IPS DF 4.7 (cell line): ENCODE measurements at regions not wholly inside any gene's neighbourhood (a gene's known extent, or its start where the extent isn't known, plus 50 kb on each side); places are given as distances from the start of the nearest gene placed in this dataset.

Experiments used
- DNase-seq: peaks from one replicate; pipeline ENCODE4 v3.0.0-alpha.2; 2013; ENCODE audit warnings: low spot score; ENCODE audit errors: extremely low read depth

- DNase-seq = no peak
Measured at GRCh38 chr10:125283836-125284614, 123.7 kb upstream of the CTBP2 start.

- no peak for DNase-seq
Measured at GRCh38 chr10:125283191-125283835, 123.0 kb upstream of the CTBP2 start.

- no peak for DNase-seq
Measured at GRCh38 chr10:125281091-125281490, 120.7 kb upstream of the CTBP2 start.

GRCh38 chr10:125276133-125276532 is 115.8 kb upstream of the CTBP2 start:
- DNase-seq = no peak

- DNase-seq = no peak
Measured at GRCh38 chr10:125274961-125275360, 114.6 kb upstream of the CTBP2 start.

- no peak for DNase-seq
Measured at GRCh38 chr10:125273023-125273422, 112.7 kb upstream of the CTBP2 start.

GRCh38 chr10:125269716-125270115 is 109.4 kb upstream of the CTBP2 start:
- DNase-seq = no peak

- DNase-seq = no peak
Measured at GRCh38 chr10:125266966-125267365, 106.6 kb upstream of the CTBP2 start.

GRCh38 chr10:125266541-125266940 is 106.2 kb upstream of the CTBP2 start:
- DNase-seq = no peak

- no peak for DNase-seq
Measured at GRCh38 chr10:125265579-125265955, 105.2 kb upstream of the CTBP2 start.

GRCh38 chr10:125264757-125265578 is 104.6 kb upstream of the CTBP2 start:
- no peak for DNase-seq

- DNase-seq = no peak
Measured at GRCh38 chr10:125264091-125264490, 103.7 kb upstream of the CTBP2 start.

GRCh38 chr10:125263551-125263950 is 103.2 kb upstream of the CTBP2 start:
- DNase-seq = no peak

GRCh38 chr10:125262920-125263319 is 102.6 kb upstream of the CTBP2 start:
- DNase-seq = no peak

- DNase-seq = no peak
Measured at GRCh38 chr10:125262409-125262808, 102.0 kb upstream of the CTBP2 start.

- no peak for DNase-seq
Measured at GRCh38 chr10:125261491-125262186, 101.3 kb upstream of the CTBP2 start.

- DNase-seq = no peak
Measured at GRCh38 chr10:125260260-125260659, 99.9 kb upstream of the CTBP2 start.

- no peak for DNase-seq
Measured at GRCh38 chr10:125259651-125260050, 99.3 kb upstream of the CTBP2 start.

- DNase-seq = no peak
Measured at GRCh38 chr10:125258676-125259075, 98.3 kb upstream of the CTBP2 start.

GRCh38 chr10:125257521-125258108 is 97.3 kb upstream of the CTBP2 start:
- no peak for DNase-seq

GRCh38 chr10:125256026-125256425 is 95.7 kb upstream of the CTBP2 start:
- no peak for DNase-seq
